OCI-LY7 (cell line): ENCODE measurements at regions not wholly inside any gene's neighbourhood (a gene's known extent, or its start where the extent isn't known, plus 50 kb on each side); places are given as distances from the start of the nearest gene placed in this dataset.

Experiments
- CTCF ChIP-seq: fragments of 200-600 bp; sonication (generic); conservative IDR thresholded peaks from 2 replicates; pipeline ENCODE4 v1.5.1; 2014; ENCODE audit warnings: mild to moderate bottlenecking, antibody characterized with exemption, low read length, moderate library complexity, mixed read lengths
- EZH2phosphoT487 ChIP-seq: fragments of 200-600 bp; sonication (generic); IDR thresholded peaks from 2 replicates; pipeline ENCODE4 v1.6.1; 2018; ENCODE audit warnings: low read depth, borderline replicate concordance, mild to moderate bottlenecking, mixed run types, antibody characterized with exemption, low read length, moderate library complexity, mixed read lengths

- TF ChIP-seq EZH2phosphoT487 = no peak
- no peak for TF ChIP-seq CTCF
Observed at GRCh38 chr12:18907728-18908127, 169.8 kb downstream of the CAPZA3 start.
